ENCODE measurements at regions not wholly inside any gene's neighbourhood (a gene's known extent, or its start where the extent isn't known, plus 50 kb on each side); places are given as distances from the start of the nearest gene placed in this dataset.

DNA sequence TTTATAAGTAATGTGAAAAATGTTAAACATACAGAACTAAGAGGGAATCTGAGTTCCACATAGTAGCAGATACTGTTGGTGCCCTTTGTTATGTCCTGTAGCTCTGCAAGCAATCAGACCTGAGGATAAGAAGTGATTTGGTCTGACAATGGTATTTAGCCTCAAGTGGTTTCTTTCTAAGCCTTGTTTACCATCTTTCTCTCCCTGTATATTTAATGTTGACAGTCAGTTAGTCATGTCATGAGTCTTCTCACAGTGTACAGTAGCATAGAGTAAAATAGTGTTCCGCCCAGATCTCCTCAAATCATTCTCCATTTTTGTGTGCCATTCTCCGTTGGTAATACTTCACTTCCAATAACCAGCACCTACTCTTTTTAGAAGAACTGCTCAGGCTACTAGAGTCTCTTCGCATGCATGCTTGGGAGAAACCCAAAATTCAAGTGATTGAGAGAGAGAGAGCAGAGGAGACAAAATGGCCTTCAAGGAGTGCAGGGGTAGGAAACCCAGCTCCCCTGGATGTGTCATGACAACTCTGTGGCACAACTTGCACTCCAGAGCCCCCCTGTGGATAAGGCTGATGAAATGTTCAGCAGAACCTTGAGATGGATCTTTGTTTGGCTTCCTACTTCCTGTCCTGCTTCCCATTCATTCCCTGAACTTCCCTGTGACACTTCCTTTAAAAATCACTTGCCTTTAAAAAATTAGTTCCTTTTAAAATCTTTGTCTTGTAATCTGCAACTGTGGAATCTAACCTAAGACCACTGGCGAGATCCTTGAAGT, 129.2 kb upstream of the FST start:
- BruUV-seq (replicated peaks): no TSS peak
- H3K4me3 ChIP-seq (ENCODE audit: low read depth, low read length, poor library complexity, severe bottlenecking): no peak overlapping the region
- no peaks in the 10 kb centered on the region for H3K9me3 ChIP-seq (ENCODE audit: low read length)
- no peaks in the 10 kb centered on the region for H3K79me2 ChIP-seq (ENCODE audit: insufficient read depth, low read depth, low read length)
- DNase-seq (ENCODE audit: low spot score): no peak
- ChIA-PET CTCF (ENCODE audit: unreplicated experiment) (no interaction called here), POLR2A (interaction anchor here (0.8 to 1.4 kb wide), 3 partner anchors 10 to 1777 kb away, joined by 3 to 6 read pairs (median 4); no protein-coding TSS in a partner anchor)
- H3K4me1 ChIP-seq (ENCODE audit: insufficient read depth, low read length, poor library complexity, severe bottlenecking): no peaks in the 10 kb centered on the region
- H4K20me1 ChIP-seq (ENCODE audit: insufficient read depth, low read length): no peaks in the 10 kb centered on the region
- no peak overlapping the region for H2AFZ ChIP-seq (ENCODE audit: low read length)
- TF ChIP-seq, protein P1, sequence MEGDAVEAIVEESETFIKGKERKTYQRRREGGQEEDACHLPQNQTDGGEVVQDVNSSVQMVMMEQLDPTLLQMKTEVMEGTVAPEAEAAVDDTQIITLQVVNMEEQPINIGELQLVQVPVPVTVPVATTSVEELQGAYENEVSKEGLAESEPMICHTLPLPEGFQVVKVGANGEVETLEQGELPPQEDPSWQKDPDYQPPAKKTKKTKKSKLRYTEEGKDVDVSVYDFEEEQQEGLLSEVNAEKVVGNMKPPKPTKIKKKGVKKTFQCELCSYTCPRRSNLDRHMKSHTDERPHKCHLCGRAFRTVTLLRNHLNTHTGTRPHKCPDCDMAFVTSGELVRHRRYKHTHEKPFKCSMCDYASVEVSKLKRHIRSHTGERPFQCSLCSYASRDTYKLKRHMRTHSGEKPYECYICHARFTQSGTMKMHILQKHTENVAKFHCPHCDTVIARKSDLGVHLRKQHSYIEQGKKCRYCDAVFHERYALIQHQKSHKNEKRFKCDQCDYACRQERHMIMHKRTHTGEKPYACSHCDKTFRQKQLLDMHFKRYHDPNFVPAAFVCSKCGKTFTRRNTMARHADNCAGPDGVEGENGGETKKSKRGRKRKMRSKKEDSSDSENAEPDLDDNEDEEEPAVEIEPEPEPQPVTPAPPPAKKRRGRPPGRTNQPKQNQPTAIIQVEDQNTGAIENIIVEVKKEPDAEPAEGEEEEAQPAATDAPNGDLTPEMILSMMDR (conservative IDR thresholded peaks at IDR 0.05; ENCODE audit: low read length): no peak
- no peak for TF ChIP-seq EZH2phosphoT487 (IDR thresholded peaks at IDR 0.05; ENCODE audit: borderline replicate concordance, low read depth, low read length)
- no peak overlapping the region for H3K27ac ChIP-seq (ENCODE audit: low read depth, low read length, poor library complexity, severe bottlenecking)
- no peak overlapping the region for H3K4me2 ChIP-seq (ENCODE audit: low read length)
- H3K9me2 ChIP-seq (ENCODE audit: insufficient read depth, low read length): no peaks in the 10 kb centered on the region
- intact Hi-C loops (cut with micrococcal nuclease; ENCODE audit: unreplicated experiment): no loop called here
- H3K36me3 ChIP-seq (ENCODE audit: insufficient read depth, low read length): no peaks in the 10 kb centered on the region

- no peaks in the 10 kb centered on the region for H3K36me3 ChIP-seq (ENCODE audit: insufficient read depth, low read length)
- TF ChIP-seq, protein P1 (conservative IDR thresholded peaks at IDR 0.05; ENCODE audit: low read length): no peak
- no peak for TF ChIP-seq EZH2phosphoT487 (IDR thresholded peaks at IDR 0.05; ENCODE audit: borderline replicate concordance, low read depth, low read length)
- no peak overlapping the region for H3K4me2 ChIP-seq (ENCODE audit: low read length)
- no peaks in the 10 kb centered on the region for H3K9me2 ChIP-seq (ENCODE audit: insufficient read depth, low read length)
- H2AFZ ChIP-seq (ENCODE audit: low read length): no peak overlapping the region
- ChIA-PET POLR2A (interaction anchor here (1.6 kb wide), 1 partner anchor 10 kb away, joined by 3 read pairs; no protein-coding TSS in a partner anchor), CTCF (ENCODE audit: unreplicated experiment) (no interaction called here)
- no peak for DNase-seq (ENCODE audit: low spot score)
- intact Hi-C loops (cut with micrococcal nuclease; ENCODE audit: unreplicated experiment): no loop called here
- H3K9me3 ChIP-seq (ENCODE audit: low read length): no peaks in the 10 kb centered on the region
- H3K79me2 ChIP-seq (ENCODE audit: insufficient read depth, low read depth, low read length): no peaks in the 10 kb centered on the region
- no TSS peak for BruUV-seq (replicated peaks)
- no peak overlapping the region for H3K27ac ChIP-seq (ENCODE audit: low read depth, low read length, poor library complexity, severe bottlenecking)
- no peaks in the 10 kb centered on the region for H4K20me1 ChIP-seq (ENCODE audit: insufficient read depth, low read length)
- no peak overlapping the region for H3K4me3 ChIP-seq (ENCODE audit: low read depth, low read length, poor library complexity, severe bottlenecking)
- no peaks in the 10 kb centered on the region for H3K4me1 ChIP-seq (ENCODE audit: insufficient read depth, low read length, poor library complexity, severe bottlenecking)
These were observed 125.1 kb upstream of the FST start for GRCh38 chr5:53355316-53355715.

DNA sequence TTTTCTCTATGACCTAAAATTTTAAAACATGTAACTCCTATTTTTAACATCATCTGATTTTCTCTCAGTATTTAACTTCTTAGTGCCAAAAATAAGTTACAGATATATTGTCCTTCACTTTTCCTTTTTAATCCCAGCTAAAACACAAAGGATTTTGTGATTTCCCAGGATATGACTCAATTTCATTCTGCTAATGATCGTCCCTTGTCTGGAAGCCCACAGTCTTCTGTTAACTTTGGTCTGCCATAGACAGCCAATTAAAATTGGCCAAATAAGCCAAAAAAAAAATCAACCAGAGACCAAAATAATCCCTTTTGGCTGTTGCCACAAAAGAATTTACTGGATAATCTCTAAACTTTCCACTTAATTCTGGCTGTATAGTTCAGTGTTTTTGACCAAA, 124.5 kb upstream of the FST start:
- BruUV-seq (replicated peaks): no TSS peak
- Histone ChIP-seq H3K4me3 (ENCODE audit: low read depth, low read length, poor library complexity, severe bottlenecking) (no peak overlapping the region), H4K20me1 (ENCODE audit: insufficient read depth, low read length) (no peaks in the 10 kb centered on the region), H3K4me2 (ENCODE audit: low read length) (no peak overlapping the region), H3K27ac (ENCODE audit: low read depth, low read length, poor library complexity, severe bottlenecking) (no peak overlapping the region), H3K9me2 (ENCODE audit: insufficient read depth, low read length) (no peaks in the 10 kb centered on the region), H2AFZ (ENCODE audit: low read length) (no peak overlapping the region), H3K9me3 (ENCODE audit: low read length) (no peaks in the 10 kb centered on the region), H3K4me1 (ENCODE audit: insufficient read depth, low read length, poor library complexity, severe bottlenecking) (no peaks in the 10 kb centered on the region), H3K36me3 (ENCODE audit: insufficient read depth, low read length) (no peaks in the 10 kb centered on the region), H3K79me2 (ENCODE audit: insufficient read depth, low read depth, low read length) (no peaks in the 10 kb centered on the region)
- intact Hi-C loops (cut with micrococcal nuclease; ENCODE audit: unreplicated experiment): no loop called here
- CTCF ChIA-PET (ENCODE audit: unreplicated experiment): no interaction called here
- DNase-seq (ENCODE audit: low spot score): no peak
- TF ChIP-seq, protein P1 (conservative IDR thresholded peaks at IDR 0.05; ENCODE audit: low read length): no peak
- no peak for TF ChIP-seq EZH2phosphoT487 (IDR thresholded peaks at IDR 0.05; ENCODE audit: borderline replicate concordance, low read depth, low read length)
- POLR2A ChIA-PET: interaction anchor here (0.6 to 1.6 kb wide), 2 partner anchors 9 to 241 kb away, joined by 3 read pairs; no protein-coding TSS in a partner anchor

Data from OCI-LY7 (cell line).